Upper lobe of left lung (tissue), 4 donors: ENCODE measurements at regions not wholly inside any gene's neighbourhood (a gene's known extent, or its start where the extent isn't known, plus 50 kb on each side); places are given as distances from the start of the nearest gene placed in this dataset.

ENCODE experiments used
- CTCF ChIP-seq, 6 experiments: fragments of 450-650 bp in 4 of 6; fragments of 200-600 bp in 2 of 6; sonication (generic) in 2 of 6; IDR thresholded peaks; one replicate each; pipeline ENCODE4 v1.5.1; 2016 to 2019; ENCODE audit warnings: antibody characterized with exemption in 6 of 6
- EP300 ChIP-seq, 4 donors: sonication (generic); formaldehyde crosslinking; IDR thresholded peaks; one replicate each; pipeline ENCODE4 v1.5.1; 2017; ENCODE audit warnings: antibody characterized with exemption in 4 of 4, control low read depth in 2 of 4

DNA sequence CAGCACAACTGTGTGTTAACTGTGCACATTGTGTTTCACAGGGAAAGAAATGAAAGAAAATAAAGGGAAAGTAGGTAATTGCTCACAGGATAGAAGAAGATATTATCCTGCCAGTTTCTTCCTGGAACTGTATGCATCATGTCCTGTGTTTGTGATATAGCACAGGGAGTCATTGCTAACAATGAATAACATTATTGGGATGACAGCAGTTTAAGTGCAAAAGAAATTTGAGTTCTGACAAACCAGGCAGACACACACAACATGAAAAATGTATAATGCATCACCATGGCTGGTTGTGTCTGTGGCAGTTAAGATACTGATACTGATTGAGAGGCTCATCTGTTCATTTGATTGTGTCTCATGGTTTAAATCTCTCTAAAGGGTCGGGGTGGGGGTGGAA, 145.4 kb downstream of the SPATA31D1 start:
- TF ChIP-seq CTCF (IDR thresholded peaks at IDR 0.05) (no peak), EP300 (IDR thresholded peaks at IDR 0.05) (no peak)
